ENCODE measurements at regions not wholly inside any gene's neighbourhood (a gene's known extent, or its start where the extent isn't known, plus 50 kb on each side); places are given as distances from the start of the nearest gene placed in this dataset.
"Not testable (repeated sequence)": the region's sequence is repeated elsewhere in the genome, so short reads cannot be mapped to it uniquely, and the experiment has no call there.

DNA sequence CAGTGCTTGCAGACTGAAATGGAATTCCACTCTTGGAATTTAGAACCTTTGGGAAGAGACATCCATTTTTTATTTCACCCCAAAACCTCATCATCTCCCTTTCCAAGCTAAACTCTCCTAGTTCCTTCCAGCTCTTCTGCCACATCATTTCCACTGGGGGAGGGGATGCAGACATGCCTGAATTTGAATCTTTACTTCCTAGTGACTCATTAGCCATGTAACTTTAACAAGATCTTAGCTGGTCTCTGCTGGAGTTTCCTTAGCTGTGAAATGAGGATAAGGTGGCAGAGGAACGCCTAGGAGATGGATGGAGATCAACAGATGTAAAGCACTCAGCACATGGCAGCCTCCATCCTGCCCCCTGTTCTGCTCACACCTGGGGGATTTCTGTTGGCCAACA, 266.8 kb downstream of the EN1 start:
- H3K4me3 ChIP-seq, result no peak overlapping the region
- no peaks in the 10 kb centered on the region for H3K4me1 ChIP-seq (ENCODE audit: insufficient read depth)
- intact Hi-C loops (cut with DNase I), result no loop called here
- no peak for DNase-seq
- H3K36me3 ChIP-seq, result no peaks in the 10 kb centered on the region
- 53 to 71% (median 63%) methylated on average over 1 of the region's 1 CpG for WGBS, 3 donors
- TF ChIP-seq POLR2A (IDR thresholded peaks at IDR 0.05) (no peak), EP300 (IDR thresholded peaks at IDR 0.05) (no peak), CTCF (IDR thresholded peaks at IDR 0.05) (no peak)
- H3K27me3 ChIP-seq, result no peaks in the 10 kb centered on the region
- H3K27ac ChIP-seq, result no peak overlapping the region
- H3K9me3 ChIP-seq, result no peaks in the 10 kb centered on the region

GRCh38 chr2:118580107-118580506, 267.3 kb downstream of the EN1 start:
- intact Hi-C loops (cut with DNase I), result no loop called here

DNA sequence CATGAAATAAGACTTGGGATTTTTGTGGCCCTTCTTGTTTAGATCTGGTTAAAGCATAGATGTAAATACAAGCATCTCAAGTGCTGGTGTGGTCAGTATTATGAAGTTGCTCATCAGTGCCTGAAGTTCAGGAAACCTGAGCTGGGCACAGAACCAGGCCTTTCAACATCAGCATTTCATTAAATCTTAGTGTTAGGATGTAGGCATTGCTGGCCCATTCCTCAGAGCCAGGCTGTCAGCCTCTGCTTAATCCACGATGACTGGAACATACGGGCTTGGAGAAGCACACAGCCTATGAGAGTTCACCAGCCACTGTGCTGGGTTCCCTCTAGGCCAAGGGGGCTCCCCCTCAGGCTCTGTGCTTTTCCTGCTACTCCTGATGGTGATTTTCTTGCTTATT, 270.2 kb downstream of the EN1 start:
- Histone ChIP-seq H3K4me3 (no peak overlapping the region), H3K27me3 (no peaks in the 10 kb centered on the region), H3K27ac (no peak overlapping the region), H3K9me3 (no peaks in the 10 kb centered on the region), H3K4me1 (ENCODE audit: insufficient read depth) (no peaks in the 10 kb centered on the region), H3K36me3 (no peaks in the 10 kb centered on the region)
- DNase-seq, result no peak
- WGBS, 3 donors, result 53 to 72% (median 70%) methylated on average over 2 of the region's 2 CpGs
- TF ChIP-seq CTCF (IDR thresholded peaks at IDR 0.05), result no peak
- no peak for TF ChIP-seq EP300 (IDR thresholded peaks at IDR 0.05)
- TF ChIP-seq POLR2A (IDR thresholded peaks at IDR 0.05), result no peak
- intact Hi-C loops (cut with DNase I), result no loop called here

More at GRCh38 chr2:118580107-118580506, 267.3 kb downstream of the EN1 start:
- no peaks in the 10 kb centered on the region for H3K4me1 ChIP-seq (ENCODE audit: insufficient read depth)
- H3K36me3 ChIP-seq, result no peaks in the 10 kb centered on the region
- H3K27ac ChIP-seq, result no peak overlapping the region
- TF ChIP-seq POLR2A (IDR thresholded peaks at IDR 0.05) (no peak), CTCF (IDR thresholded peaks at IDR 0.05) (no peak), EP300 (IDR thresholded peaks at IDR 0.05) (no peak)
- no peaks in the 10 kb centered on the region for H3K27me3 ChIP-seq
- DNase-seq, result no peak
- no peak overlapping the region for H3K4me3 ChIP-seq
- 46 to 76% (median 58%) methylated on average over 2 of the region's 2 CpGs for WGBS, 3 donors
- no peaks in the 10 kb centered on the region for H3K9me3 ChIP-seq

GRCh38 chr2:118576109-118576855, 271.2 kb downstream of the EN1 start:
- Histone ChIP-seq H3K4me1 (ENCODE audit: insufficient read depth) (no peaks in the 10 kb centered on the region), H3K36me3 (no peaks in the 10 kb centered on the region), H3K27ac (no peak overlapping the region), H3K4me3 (no peak overlapping the region), H3K27me3 (no peaks in the 10 kb centered on the region), H3K9me3 (no peaks in the 10 kb centered on the region)
- whole genome bisulfite sequencing, 3 donors, result 44 to 47% (median 46%) methylated on average over 3 of the region's 3 CpGs
- intact Hi-C loops (cut with DNase I), result no loop called here
- TF ChIP-seq CTCF (IDR thresholded peaks at IDR 0.05) (no peak), EP300 (IDR thresholded peaks at IDR 0.05) (no peak), POLR2A (IDR thresholded peaks at IDR 0.05) (no peak)
- no peak for DNase-seq

GRCh38 chr2:118572380-118572779, 275.1 kb downstream of the EN1 start:
- H3K9me3 ChIP-seq; intact Hi-C loops (cut with DNase I); H3K4me1 ChIP-seq (ENCODE audit: insufficient read depth); H3K4me3 ChIP-seq; DNase-seq; H3K27ac ChIP-seq; H3K27me3 ChIP-seq; H3K36me3 ChIP-seq: not testable (repeated sequence)
- WGBS, 3 donors, result 92 to 95% (median 92%) methylated on average over 6 of the region's 6 CpGs

All from ovary (tissue), 7 donors.